Upper lobe of left lung (tissue), 4 donors: ENCODE measurements at regions not wholly inside any gene's neighbourhood (a gene's known extent, or its start where the extent isn't known, plus 50 kb on each side); places are given as distances from the start of the nearest gene placed in this dataset.

Source experiments
- EP300 ChIP-seq, 4 donors: sonication (generic); formaldehyde crosslinking; IDR thresholded peaks; one replicate each; pipeline ENCODE4 v1.5.1; 2017; ENCODE audit warnings: antibody characterized with exemption in 4 of 4, control low read depth in 2 of 4
- POLR2AphosphoS5 ChIP-seq, 2 donors: sonication (generic); formaldehyde crosslinking; IDR thresholded peaks; one replicate each; pipeline ENCODE4 v1.5.1; 2017; ENCODE audit warnings: antibody characterized with exemption in 2 of 2
- TF ChIP-seq, protein P1 (sequence below), 6 experiments: fragments of 450-650 bp in 4 of 6; fragments of 200-600 bp in 2 of 6; sonication (generic) in 2 of 6; IDR thresholded peaks; one replicate each; pipeline ENCODE4 v1.5.1; 2016 to 2019; ENCODE audit warnings: antibody characterized with exemption in 6 of 6

DNA sequence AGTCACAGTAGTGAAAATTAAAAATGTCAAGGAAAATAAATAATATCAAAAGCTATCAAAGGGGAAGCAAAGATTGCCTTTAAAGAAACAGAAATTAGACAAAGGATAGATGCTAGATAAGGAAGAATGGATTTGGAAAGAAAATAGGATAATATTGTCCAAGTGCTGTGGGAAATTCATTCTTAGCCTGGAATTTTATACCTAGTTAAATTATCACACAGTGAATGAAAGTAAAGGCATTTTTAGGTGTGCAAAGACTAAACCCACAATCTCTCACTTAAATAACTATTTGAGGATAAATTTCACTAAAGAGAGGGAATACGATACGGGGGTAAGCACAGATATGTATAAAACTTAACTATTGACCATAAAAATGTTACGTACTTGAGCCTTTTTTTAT lies 511.1 kb downstream of the TMEM135 start:
- TF ChIP-seq POLR2AphosphoS5 (IDR thresholded peaks at IDR 0.05) = no peak
- TF ChIP-seq, protein P1, sequence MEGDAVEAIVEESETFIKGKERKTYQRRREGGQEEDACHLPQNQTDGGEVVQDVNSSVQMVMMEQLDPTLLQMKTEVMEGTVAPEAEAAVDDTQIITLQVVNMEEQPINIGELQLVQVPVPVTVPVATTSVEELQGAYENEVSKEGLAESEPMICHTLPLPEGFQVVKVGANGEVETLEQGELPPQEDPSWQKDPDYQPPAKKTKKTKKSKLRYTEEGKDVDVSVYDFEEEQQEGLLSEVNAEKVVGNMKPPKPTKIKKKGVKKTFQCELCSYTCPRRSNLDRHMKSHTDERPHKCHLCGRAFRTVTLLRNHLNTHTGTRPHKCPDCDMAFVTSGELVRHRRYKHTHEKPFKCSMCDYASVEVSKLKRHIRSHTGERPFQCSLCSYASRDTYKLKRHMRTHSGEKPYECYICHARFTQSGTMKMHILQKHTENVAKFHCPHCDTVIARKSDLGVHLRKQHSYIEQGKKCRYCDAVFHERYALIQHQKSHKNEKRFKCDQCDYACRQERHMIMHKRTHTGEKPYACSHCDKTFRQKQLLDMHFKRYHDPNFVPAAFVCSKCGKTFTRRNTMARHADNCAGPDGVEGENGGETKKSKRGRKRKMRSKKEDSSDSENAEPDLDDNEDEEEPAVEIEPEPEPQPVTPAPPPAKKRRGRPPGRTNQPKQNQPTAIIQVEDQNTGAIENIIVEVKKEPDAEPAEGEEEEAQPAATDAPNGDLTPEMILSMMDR (IDR thresholded peaks at IDR 0.05) = no peak
- no peak for TF ChIP-seq EP300 (IDR thresholded peaks at IDR 0.05)
